NCI-H526 (cell line): ENCODE measurements at regions not wholly inside any gene's neighbourhood (a gene's known extent, or its start where the extent isn't known, plus 50 kb on each side); places are given as distances from the start of the nearest gene placed in this dataset.
"Not testable (repeated sequence)": the region's sequence is repeated elsewhere in the genome, so short reads cannot be mapped to it uniquely, and the experiment has no call there.

Experiments used
- DNase-seq, 2 experiments: peaks; one replicate each; lab custom pipeline; 2025; lab: John Stamatoyannopoulos, UW

DNA sequence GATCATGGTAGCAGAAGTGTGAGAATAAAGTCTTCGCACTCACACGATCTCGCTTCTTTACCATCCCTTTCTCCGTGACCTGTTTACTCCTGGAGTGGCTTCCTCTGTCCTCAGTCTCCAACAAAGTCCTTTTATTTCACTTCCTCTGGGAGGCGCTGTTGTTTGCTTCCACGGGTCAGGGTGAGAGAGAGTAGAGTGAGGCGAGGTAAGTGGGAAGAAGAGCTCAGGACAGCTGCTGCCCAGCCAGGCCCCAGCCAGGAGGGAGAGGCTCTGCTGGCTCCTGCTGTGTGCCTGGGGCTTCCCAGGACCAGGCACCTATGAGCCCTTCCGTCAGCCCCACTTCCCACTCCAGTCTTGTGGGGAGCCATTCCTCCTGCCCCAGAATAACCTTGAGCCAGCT is 242.1 kb downstream of the FGF9 start:
- peak; percentile 74 to 85 for DNase-seq

DNA sequence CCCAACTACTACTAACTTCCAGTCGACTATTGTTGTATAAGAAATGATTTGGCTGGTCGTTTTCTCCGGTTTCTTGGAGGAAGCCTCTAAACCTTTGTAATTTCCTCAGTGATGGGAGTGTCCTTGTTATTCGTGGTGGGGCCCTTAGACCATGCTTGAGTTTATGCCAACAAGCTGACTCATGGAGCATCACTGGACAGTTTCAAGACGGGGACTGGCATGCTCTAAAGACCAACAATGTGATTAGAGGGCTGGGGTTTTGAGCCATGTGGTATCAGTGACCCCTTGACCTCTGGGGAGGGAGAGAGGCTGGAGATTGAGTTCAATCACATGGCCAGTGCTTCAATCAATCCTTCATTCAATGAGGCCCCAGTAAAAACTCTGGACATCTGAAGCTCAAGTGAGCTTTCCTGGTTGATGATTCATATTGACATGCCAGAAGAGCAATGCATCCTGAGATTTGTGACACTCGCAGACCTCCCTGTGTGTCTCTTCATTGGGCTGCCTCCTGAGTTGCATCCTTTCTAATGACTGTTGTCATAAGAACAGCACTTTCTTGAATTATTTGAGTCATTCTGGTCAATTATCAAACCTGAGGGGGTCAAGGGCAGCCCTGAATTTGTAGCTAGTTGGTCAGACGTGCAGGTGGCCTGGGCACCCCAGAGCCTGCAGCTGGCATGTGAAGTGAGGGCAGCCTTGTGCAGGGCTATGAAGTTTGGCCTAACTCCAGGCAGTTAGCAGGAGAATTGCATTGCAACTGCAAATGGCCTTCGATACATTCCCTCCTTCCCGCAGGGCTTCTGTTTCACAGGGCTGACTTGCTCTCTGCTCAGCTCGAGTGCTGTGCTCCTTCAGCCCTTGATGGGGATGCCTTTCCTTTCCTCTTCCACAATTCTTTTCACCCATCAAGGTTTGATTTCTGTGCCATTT is 246.5 kb downstream of the FGF9 start:
- DNase-seq, result no peak

DNA sequence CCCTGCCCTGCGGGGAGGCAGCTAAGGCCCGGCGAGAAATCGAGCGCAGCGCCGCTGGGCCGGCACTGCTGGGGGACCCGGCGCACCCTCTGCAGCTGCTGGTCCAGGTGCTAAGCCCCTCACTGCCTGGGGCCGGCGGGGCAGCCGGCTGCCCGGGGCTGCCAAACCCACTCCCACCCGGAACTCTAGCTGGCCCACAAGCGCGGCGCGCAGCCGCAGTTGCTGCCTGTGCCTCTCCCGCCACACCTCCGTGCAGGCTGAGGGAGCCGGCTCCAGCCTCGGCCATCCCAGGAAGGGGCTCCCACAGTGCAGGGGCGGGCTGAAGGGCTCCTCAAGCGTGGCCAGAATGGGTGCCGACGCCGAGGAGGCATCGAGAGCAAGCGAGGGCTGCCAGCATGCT is 249.9 kb downstream of the FGF9 start:
- DNase-seq, result not testable (repeated sequence)

DNA sequence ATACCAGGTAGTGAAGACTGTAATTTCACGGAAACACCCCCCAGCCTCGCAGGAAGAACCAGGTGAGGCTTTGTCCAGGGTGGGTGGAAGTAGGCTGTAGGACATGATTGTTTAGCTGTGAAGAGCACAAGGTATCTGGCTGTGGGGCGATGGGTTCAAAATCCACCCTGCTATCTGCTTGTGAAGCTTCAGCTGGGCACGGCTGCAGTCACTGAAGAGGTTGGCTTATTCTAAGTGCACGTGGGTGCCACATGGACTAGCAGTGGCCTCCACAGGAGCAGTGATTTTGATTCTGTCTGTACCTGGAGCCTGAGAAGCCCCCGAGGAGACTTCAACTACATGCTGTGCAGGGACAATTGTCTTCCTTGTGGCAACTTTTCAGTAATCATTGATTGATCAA is 254.1 kb downstream of the FGF9 start:
- DNase-seq, result no peak

DNA sequence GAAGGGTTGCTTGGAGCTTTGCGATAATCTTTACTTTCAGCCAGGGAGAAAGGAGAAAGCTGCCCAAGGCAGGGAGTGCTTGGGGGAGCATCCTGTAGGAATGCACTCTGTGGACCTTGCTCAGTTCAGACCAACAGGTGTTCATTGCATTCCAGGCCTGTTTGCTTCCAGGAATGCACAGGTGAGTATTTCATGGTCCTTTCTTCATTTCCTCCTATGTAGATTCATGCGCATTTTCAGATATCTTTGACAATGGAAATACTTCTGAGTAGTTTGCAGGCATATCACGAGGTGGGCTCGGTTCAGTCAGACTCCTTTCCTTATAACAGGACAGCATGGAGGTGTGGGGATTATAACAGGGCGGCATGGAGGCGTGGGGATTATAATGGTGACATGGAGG is 254.8 kb downstream of the FGF9 start:
- no peak for DNase-seq

DNA sequence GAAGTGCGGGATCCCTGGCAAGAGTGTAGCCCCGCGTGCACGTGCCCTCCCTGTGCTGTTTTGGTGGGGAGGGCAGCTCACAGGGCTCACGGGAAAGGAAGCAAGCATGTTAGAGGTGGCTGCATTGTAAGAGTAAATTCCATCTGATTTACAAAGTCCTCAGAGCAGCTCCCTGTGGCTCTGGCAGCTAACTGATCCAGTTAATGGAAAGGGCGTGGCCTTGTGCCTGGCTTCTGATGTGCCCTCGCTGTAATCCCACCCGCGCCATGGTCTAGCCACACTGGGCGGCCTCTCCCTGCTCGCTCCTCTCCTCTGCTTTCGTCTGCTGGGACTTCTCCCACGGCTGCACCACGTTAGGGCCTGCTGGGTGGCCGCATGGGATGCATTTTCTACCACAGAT is 258.5 kb downstream of the FGF9 start:
- DNase-seq, result peak in 1 of 2 experiments; percentile 42

DNA sequence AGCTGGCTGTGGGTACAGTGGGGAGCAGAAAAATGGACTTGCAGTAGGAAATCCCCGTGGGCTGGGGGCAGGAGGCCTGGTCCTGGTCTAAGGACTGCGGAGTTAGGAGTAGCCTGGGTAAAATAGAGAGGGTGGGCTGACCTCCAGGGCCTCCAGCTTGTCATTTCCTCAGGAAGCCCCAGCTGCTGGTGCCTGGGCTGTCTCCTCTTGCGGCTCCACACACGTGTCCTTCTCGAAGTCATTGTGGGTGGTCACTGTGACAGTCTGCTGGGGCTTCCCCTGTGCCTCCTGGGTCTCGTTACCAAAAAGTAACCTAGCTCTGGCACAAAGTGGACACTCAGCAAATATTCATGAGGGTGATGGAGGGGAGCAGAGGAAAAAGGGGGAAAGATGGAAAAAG is 259.7 kb downstream of the FGF9 start:
- DNase-seq, result no peak

DNA sequence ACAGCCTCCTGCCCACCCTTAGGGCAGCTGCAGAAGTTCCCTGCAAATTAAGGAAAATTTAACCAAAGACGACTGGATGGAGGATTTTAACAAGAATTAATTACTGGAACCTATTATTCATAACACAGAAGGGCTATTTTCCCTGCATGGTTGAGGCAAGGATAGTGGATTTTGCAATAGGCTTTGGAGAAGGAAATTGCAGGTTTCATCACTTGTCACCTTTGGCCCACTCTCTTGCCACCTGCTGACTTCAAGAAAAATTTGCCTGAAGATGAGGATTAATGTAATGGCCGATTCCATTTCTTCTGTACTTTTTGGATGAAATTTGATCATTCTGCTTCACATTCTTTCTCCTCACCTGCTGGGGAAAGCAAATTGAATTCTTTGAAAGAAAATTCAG is 261.7 kb downstream of the FGF9 start:
- DNase-seq, result no peak

DNA sequence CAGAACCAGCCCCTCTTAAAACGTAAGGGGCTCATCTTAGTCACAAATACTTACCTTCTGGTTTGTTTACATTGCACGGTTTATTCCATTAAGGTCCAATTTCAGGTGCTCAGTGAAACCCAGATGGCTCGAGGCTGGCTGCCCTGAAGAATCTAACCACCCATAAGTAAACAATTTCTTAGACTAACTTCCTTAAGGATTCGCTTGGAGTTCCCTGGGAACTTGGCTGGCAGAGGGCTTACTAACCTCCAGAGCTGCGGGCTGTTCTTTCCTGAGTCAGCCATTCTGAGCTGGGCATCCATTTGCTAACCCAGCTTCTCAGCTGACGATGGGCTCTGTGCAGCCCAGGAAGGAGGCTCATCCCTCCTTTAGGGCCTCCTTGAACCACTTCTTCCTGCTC is 262.1 kb downstream of the FGF9 start:
- no peak for DNase-seq

DNA sequence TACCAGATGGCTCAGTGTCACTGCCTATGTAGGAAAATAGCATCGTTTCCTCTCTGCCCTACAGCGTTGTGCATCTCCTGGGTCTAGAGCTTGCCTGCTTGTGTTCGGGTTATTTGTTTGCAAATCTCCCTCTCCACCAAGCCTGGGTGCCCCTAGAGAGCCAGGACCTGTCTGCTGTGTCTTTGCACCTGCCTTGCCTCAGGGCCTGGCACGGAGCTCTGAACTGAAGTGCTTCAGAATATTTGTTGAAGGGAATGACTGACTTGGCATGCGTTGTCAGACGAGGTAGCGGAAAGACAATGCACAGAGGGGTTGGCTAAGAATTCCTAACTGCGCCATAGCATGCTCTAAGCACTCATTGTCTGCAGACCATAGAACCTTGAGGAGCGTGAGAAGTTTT is 263.4 kb downstream of the FGF9 start:
- DNase-seq, result peak; percentile 82 to 92

DNA sequence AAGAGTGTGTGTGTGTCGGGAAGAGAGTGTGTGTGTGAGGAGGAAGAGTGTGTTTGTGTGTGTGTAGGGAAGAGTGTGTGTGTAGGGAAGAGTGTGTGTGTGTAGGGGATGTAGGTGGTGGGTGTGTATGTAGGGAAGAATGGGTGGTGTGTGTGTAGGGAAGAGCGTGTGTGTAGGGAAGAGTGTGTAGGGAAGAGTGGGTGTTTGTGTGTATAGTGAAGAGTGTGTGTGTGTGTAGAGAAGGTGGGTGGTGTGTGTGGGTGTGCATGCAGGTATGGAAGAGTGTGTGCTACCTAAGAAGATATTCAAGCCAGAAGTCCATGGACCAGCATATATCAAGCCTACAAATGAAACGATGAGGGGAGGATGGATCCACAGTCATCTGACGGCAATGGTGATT is 265.8 kb downstream of the FGF9 start:
- DNase-seq, result no peak

DNA sequence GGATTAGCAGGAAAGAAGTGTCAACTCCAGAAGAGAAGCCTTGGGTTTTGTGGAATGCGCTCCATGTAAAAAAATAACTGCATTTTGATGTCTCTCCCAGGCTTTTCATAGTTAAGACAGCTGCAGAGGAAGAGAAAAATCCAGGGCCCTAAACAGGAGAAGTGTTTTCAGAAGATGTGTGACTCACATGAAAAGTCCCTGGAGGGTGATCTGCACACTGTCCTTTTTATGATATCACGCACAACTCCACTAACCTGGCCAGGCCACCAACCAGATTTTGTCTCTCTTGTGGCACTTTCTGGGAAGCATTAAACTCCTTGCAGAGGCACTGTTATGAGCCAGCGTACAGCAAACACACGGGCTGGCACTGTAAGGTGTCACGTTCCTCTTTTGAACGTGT is 267.3 kb downstream of the FGF9 start:
- no peak for DNase-seq

DNA sequence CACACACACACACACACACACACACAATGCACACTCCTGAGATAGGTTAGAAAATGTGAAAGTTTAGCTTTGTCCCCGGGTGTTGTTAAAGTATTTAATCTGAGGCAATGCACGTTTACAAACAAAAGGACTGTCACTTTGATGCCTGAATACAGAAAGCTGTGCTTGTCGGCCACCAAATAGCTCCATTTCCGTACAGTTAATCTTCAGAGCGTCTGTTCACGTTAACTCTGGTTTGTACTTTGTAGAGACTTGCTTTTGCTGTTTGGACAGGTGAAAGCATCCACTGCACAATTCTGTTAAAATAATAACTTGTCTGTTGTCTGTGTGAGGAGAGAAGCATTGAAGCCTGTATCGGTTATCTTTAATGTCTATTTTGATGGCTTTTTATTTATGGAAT is 267.8 kb downstream of the FGF9 start:
- no peak for DNase-seq

DNA sequence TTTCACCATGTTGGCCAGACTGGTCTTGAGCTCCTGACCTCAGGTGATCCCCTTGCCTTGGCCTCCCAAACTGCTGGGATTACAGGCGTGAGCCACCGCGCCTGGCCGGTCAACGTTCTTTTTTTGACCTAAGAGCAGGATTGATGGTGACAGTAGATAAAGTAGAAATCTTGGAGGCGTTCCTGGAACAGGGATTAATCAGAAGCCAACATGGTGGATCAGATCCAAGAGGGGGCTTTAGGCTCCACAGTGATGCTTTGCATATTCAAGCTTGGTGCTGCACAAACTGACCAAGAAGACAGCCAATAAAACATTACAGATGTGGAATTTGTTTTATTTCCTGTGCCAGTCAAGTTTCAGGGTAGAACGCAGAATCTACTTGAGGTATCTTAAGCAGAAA is 271.2 kb downstream of the FGF9 start:
- DNase-seq, result no peak

DNA sequence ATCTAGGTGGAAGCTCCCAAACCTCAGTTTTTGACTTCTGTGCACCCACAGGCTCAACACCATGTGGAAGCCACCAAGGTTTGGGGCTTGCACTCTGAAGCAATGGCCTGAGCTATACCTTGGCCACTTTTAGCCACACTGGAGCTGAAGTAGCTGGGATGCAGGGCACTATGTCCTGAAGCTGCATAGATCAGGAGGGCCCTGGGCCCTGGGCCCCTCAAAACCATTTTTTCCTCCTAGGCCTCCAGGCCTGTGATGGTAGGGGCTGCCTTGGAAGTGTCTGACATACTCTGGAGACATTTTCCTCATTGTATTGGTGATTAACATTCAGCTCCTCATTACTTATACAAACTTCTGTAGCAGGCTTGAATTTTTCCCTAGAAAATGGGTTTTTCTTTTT is 273.7 kb downstream of the FGF9 start:
- DNase-seq, result no peak

DNA sequence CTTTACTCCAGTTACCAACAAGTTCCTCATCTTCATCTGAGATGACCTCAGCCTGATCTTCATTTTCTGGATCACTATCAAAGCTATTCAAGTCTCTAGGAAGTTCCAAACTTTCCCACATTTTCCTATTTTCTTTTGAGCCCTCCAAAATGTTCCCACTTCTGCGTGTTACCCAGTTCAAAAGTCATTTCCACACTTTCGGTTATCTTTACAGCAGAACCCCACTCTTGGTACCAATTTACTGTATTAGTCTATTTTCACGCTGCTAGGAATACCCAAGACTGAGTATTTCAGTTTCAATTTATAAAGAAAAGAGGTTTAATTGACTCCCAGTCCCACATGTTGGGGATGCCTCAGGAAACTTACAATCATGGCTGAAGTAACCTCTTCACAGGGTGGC is 274.3 kb downstream of the FGF9 start:
- no peak for DNase-seq

DNA sequence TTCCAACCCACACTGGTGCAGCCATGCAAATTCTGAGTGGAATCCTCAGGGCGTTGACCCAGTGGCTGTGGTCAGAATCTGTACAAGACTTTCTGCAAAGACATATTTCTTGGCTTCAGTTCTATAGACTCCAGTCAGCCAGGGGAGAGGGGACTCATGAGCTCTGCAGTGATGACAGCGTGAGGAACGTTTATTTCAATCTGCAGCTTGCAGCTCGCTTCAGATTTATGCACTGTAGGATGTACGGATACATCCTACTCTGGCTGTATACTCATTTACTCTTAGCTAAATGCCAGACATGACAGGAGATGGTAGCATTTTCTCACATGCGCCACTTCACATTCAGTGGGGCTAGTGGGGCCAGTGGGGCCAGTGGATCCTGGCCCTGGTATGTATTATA is 276.1 kb downstream of the FGF9 start:
- no peak for DNase-seq

DNA sequence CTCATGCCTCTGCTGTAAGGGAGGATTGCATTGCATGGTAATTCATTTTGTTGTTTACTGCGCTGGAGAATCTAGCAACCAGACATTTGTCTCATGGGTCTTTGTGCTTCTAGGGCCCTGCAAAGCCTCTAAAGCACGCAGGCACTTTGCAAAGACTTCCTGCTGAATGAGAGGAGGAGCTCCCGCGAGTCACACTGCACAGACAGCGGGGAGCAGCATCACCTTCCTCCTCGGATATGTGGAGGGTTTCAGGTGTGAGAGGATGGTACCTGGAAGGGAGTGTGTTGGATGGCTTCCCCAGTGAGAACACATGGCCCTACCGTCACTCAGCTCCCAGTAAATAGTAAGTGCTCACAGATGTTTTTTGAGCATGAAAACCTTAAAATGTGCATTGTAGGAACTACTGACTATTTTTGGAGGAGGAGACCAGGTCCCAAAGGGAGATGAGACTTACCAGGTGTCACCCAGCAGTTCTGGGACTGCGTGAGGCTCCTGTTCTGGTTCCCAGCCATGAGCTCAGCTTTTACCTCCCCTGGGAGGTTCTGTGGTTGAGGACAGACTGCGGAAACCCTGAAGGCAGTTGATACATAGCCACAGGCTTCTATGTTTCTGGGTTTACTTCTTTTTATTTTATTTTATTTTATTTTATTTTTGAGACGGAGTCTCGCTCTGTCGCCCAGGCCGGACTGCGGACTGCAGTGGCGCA is 278.0 kb downstream of the FGF9 start:
- no peak for DNase-seq

DNA sequence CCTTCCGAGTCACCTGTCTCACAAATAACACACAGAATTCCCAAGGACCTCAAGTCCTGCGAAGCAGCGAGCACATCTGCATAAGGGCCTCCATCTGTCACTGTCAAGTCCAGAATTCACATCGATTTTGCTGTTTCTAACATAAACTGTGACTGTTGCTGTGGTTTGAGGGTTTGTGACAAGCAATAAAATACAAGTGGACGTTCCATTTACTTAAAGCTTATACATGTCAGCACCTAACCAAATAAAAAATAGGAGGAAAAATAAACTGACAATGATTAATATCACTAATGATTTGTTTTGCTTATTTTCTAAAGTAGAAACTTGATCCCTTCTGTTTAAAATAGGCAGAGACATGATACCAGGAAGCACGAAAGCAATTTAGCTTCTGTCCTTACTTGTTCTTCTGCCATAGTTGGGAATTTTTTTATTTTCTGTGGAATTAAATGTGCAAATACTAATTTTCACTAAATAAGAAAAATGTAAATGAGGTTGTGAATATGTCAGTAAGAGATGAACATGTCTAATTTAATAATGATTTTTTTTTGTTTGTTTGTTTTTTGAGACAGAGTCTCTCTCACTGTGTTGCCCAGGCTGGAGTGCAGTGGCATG is 279.1 kb downstream of the FGF9 start:
- peak in 1 of 2 experiments; percentile 40 for DNase-seq

DNA sequence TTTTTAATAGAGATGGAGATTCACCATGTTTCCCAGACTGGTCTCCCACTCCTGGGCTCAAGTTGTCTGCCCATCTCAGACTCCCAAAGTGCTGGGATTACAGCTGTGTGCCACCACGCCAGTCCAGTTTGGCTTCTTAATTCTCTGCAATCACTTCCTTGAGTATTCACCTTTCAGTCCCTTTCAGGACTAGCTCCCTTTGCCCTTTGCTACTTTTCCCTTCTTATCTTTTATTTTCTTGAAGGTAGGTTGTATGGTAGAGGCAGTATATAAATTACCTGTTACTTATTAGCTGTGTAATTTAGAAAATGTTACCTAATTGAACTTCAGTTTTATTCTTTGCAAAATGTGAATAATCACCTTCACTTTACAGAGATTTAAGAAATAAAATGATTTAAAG is 285.8 kb downstream of the FGF9 start:
- no peak for DNase-seq

DNA sequence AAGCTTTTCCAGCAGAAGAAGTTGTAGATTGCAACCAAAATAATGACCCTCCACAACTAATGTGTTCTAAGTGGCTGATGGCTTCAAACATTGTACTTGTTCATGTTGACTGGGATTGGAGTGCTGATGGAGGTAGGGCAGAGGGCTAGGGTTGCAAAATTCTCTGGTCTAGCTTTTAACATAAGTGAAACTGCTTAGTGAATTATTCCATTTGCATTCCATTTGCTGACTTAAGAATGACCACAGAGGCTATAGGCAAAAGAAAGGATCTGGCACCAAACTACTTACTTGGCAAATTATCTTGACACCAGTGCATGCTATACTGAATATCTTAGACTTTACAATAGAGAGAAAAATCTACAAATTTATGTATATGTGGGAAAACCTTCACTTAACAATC is 287.0 kb downstream of the FGF9 start:
- no peak for DNase-seq

DNA sequence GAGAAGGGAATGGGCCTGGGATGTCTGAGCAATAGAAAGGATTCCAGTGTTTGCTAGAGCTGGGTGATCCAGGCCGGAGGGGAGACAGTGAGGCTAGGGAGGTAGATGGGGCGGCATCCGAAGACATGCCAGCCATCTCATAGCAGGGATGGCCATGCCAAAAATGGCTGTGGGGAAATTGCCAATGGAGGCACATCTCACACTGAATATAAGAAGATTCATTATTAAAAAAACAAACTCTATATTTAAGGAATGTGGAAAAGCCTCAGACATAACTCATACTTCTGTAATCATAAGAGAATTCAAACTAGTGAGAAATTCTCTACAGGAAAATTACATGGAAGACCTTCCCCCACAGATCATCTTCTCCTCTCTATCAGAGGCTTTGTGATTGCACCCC is 289.2 kb downstream of the FGF9 start:
- DNase-seq, result no peak

DNA sequence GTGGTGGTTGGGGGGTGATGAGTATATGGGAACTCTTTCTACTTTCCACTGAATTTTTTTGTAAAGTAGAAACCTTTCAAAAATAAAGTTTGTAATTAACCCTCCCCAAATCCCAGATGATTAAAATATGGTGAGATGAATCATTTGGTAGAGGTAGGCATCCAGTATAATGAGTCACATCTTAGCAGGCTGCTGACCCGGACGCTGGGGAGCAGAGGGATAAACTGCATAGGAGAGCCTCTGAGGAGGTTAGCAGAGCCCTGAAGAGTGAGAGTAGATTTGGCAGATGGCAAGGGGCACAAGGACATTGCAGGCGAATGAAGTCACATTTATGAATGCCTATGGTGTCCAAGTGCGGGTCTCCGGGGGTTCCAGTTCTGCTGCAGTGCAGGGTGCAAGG is 293.8 kb downstream of the FGF9 start:
- no peak for DNase-seq
